HCT116 (cell line): ENCODE measurements at regions not wholly inside any gene's neighbourhood (a gene's known extent, or its start where the extent isn't known, plus 50 kb on each side); places are given as distances from the start of the nearest gene placed in this dataset.

ENCODE experiments used
- ATAC-seq: fragments of 200-7000 bp; cut with Tn5 transposase; 2 replicates; pipeline ENCODE4 v1.9.1; 2020; ENCODE audit warnings: mild to moderate bottlenecking, moderate library complexity
- BruUV-seq: library from RNA; stranded (reverse); fragments of 400-500 nt; replicated peaks from 2 replicates; lab custom pipeline; 2021; lab: Mats Ljungman, UMichigan
- CTCF ChIA-PET: fragments of 300-600 bp; sonication (Branson Sonifier 250); formaldehyde crosslinking; loops from one replicate; lab custom pipeline; 2021; ENCODE audit warnings: antibody characterized with exemption; lab: Charles Lee
- POLR2A ChIA-PET: fragments of 300-600, 350-600 bp; sonication (Branson Sonifier 250); formaldehyde crosslinking; loops from one replicate; lab custom pipeline; 2021; ENCODE audit warnings: antibody characterized with exemption; lab: Charles Lee
- RAD21 ChIA-PET, 2 experiments: fragments of 300-600 bp; sonication (Branson Sonifier 250); formaldehyde crosslinking; loops; one replicate each; lab custom pipeline; 2023; ENCODE audit warnings: low total read pairs in 2 of 2; ENCODE audit not compliant: uncharacterized antibody in 2 of 2, unreplicated experiment in 2 of 2, low non-redundant PET in 1 of 2; lab: Charles Lee
- DNase-seq: peaks from one replicate; pipeline ENCODE4 v3.0.0-alpha.2; 2010; ENCODE audit warnings: low read depth, low spot score
- H2AFZ ChIP-seq: fragments of 200-600 bp; shearing (Covaris generic), sonication (generic); 2 replicates; pipeline ENCODE4 v1.6.1; 2017; ENCODE audit warnings: low read depth, mixed run types, mixed read lengths, antibody characterized with exemption, low read length; ENCODE audit not compliant: poor library complexity, severe bottlenecking
- H3K27ac ChIP-seq: 2 replicates; pipeline ENCODE4 v1.5.1; 2012; ENCODE audit warnings: low read depth, low read length
- H3K27me3 ChIP-seq: fragments of 200-600 bp; sonication (generic); 2 replicates; pipeline ENCODE4 v1.6.1; 2016; ENCODE audit warnings: mixed run types, low read length, mixed read lengths; ENCODE audit not compliant: insufficient read depth
- H3K36me3 ChIP-seq, 2 experiments: fragments of 200-500 bp in 1 of 2; fragments of 200-600 bp in 1 of 2; sonication (Bioruptor generic) in 1 of 2; sonication (generic) in 1 of 2; 2 replicates each; pipeline versions ENCODE4 v1.5.1 to v1.6.1; 2014 to 2016; ENCODE audit warnings: low read length in 2 of 2, inconsistent platforms in 1 of 2, mixed read lengths in 1 of 2, mixed run types in 1 of 2; ENCODE audit not compliant: insufficient read depth in 2 of 2, control insufficient read depth in 1 of 2
- H3K4me1 ChIP-seq, 2 experiments: fragments of 200-600 bp in 1 of 2; sonication (generic) in 1 of 2; 2 replicates each; pipeline versions ENCODE4 v1.5.1 to v1.6.1; 2012 to 2017; ENCODE audit warnings: low read length in 2 of 2, inconsistent platforms in 1 of 2, mild to moderate bottlenecking in 1 of 2, mixed read lengths in 1 of 2, mixed run types in 1 of 2, moderate library complexity in 1 of 2; ENCODE audit not compliant: insufficient read depth in 2 of 2, control insufficient read depth in 1 of 2
- H3K4me2 ChIP-seq: fragments of 200-600 bp; sonication (generic); 2 replicates; pipeline ENCODE4 v1.6.1; 2017; ENCODE audit warnings: mixed run types, low read length, mixed read lengths
- H3K4me3 ChIP-seq, 2 experiments: fragments of 200-600 bp in 1 of 2; sonication (generic) in 1 of 2; replicated peaks in 1 of 2; 2 replicates each; pipeline ENCODE4 v1.5.1; 2011 to 2016; ENCODE audit warnings: low read length in 2 of 2, control low read depth in 1 of 2, low read depth in 1 of 2, mild to moderate bottlenecking in 1 of 2, mixed read lengths in 1 of 2, mixed run types in 1 of 2
- H3K79me2 ChIP-seq: fragments of 200-600 bp; sonication (generic); 2 replicates; pipeline ENCODE4 v1.6.1; 2017; ENCODE audit warnings: mild to moderate bottlenecking, mixed run types, low read length, moderate library complexity, mixed read lengths; ENCODE audit not compliant: insufficient read depth
- H3K9ac ChIP-seq: fragments of 200-600 bp; sonication (generic); 2 replicates; pipeline ENCODE4 v1.6.1; 2016; ENCODE audit warnings: low read length, mixed read lengths
- H3K9me2 ChIP-seq: fragments of 200-600 bp; sonication (generic), shearing (Covaris generic); 2 replicates; pipeline ENCODE4 v1.6.1; 2017; ENCODE audit warnings: mixed run types, mild to moderate bottlenecking, moderate library complexity; ENCODE audit not compliant: insufficient read depth
- H3K9me3 ChIP-seq, 2 experiments: fragments of 200-500 bp in 1 of 2; fragments of 200-600 bp in 1 of 2; sonication (Bioruptor generic) in 1 of 2; sonication (generic) in 1 of 2; 2 replicates each; pipeline ENCODE4 v1.6.1; 2014 to 2017; ENCODE audit warnings: low read length in 2 of 2, mixed read lengths in 2 of 2, inconsistent platforms in 1 of 2, low read depth in 1 of 2, mild to moderate bottlenecking in 1 of 2, mixed run types in 1 of 2, moderate library complexity in 1 of 2; ENCODE audit not compliant: control insufficient read depth in 1 of 2, insufficient read depth in 1 of 2
- H4K20me1 ChIP-seq: fragments of 200-600 bp; sonication (generic), shearing (Covaris generic); 2 replicates; pipeline ENCODE4 v1.6.1; 2017; ENCODE audit warnings: mixed run types, mild to moderate bottlenecking, moderate library complexity; ENCODE audit not compliant: insufficient read depth
- CBX3 ChIP-seq: IDR thresholded peaks from 2 replicates; pipeline ENCODE4 v1.6.1; 2012; ENCODE audit warnings: low read depth
- CEBPB ChIP-seq: IDR thresholded peaks from 2 replicates; pipeline ENCODE4 v1.6.1; 2012; ENCODE audit warnings: low read depth
- EGR1 ChIP-seq: IDR thresholded peaks from 2 replicates; pipeline ENCODE4 v1.6.1; 2012; ENCODE audit warnings: low read depth
- MAX ChIP-seq: IDR thresholded peaks from 2 replicates; pipeline ENCODE4 v1.6.1; 2012
- POLR2A ChIP-seq: IDR thresholded peaks from 2 replicates; pipeline ENCODE4 v1.7.0; 2011; ENCODE audit warnings: borderline replicate concordance; ENCODE audit not compliant: insufficient read depth, insufficient read length; ENCODE audit errors: extremely low read depth
- RAD21 ChIP-seq: IDR thresholded peaks from 2 replicates; pipeline ENCODE4 v1.6.1; 2012; ENCODE audit warnings: low read depth, mild to moderate bottlenecking
- REST ChIP-seq: IDR thresholded peaks from 2 replicates; pipeline ENCODE4 v1.6.1; 2012; ENCODE audit warnings: low read depth
- SRF ChIP-seq: IDR thresholded peaks from 2 replicates; pipeline ENCODE4 v1.6.1; 2012; ENCODE audit warnings: low read depth
- YY1 ChIP-seq: IDR thresholded peaks from 2 replicates; pipeline ENCODE4 v1.6.1; 2011; ENCODE audit warnings: low read length, low read depth, moderate library complexity, mild to moderate bottlenecking; ENCODE audit not compliant: insufficient replicate concordance; ENCODE audit errors: extremely low read depth
- ZBTB33 ChIP-seq: IDR thresholded peaks from 2 replicates; pipeline ENCODE4 v1.6.1; 2011; ENCODE audit warnings: mild to moderate bottlenecking, low read length, moderate library complexity; ENCODE audit not compliant: insufficient replicate concordance; ENCODE audit errors: extremely low read depth
- intact Hi-C: fragments of 100-400 bp; cut with micrococcal nuclease; formaldehyde crosslinking; loops from 2 replicates; pipeline ENCODE4 v1.10.0; 2022

GRCh38 chr13:23988546-23989122, 91.3 kb upstream of the C1QTNF9B start:
- no peaks in the 10 kb centered on the region for H4K20me1 ChIP-seq
- intact Hi-C loops: no loop called here
- POLR2A ChIA-PET: no interaction called here
- no peaks in the 10 kb centered on the region for H3K4me1 ChIP-seq
- no peak overlapping the region for H3K4me3 ChIP-seq
- no peaks in the 10 kb centered on the region for H3K9me2 ChIP-seq
- no TSS peak for BruUV-seq
- no peak overlapping the region for H2AFZ ChIP-seq
- CTCF ChIA-PET: no interaction called here
- TF ChIP-seq ZBTB33 (no peak), MAX (no peak), POLR2A (no peak), CBX3 (no peak), SRF (no peak), YY1 (no peak), RAD21 (no peak), CEBPB (no peak), REST (no peak), EGR1 (no peak)
- TF ChIP-seq, all 23 proteins: peak for 0
- DNase-seq: no peak
- Histone ChIP-seq H3K27me3 (peaks cover 8% of the 10 kb centered on the region; the same call in 1 of the 2 replicates), H3K79me2 (no peaks in the 10 kb centered on the region), H3K9ac (no peak overlapping the region), H3K9me3 (no peaks in the 10 kb centered on the region), H3K36me3 (no peaks in the 10 kb centered on the region), H3K27ac (no peak overlapping the region), H3K4me2 (no peak overlapping the region)
- RAD21 ChIA-PET: no interaction called here
- no peak for ATAC-seq
